ENCODE measurements at regions not wholly inside any gene's neighbourhood (a gene's known extent, or its start where the extent isn't known, plus 50 kb on each side); places are given as distances from the start of the nearest gene placed in this dataset.

- no peaks in the 10 kb centered on the region for H3K4me1 Mint-ChIP-seq
- H3K36me3 Mint-ChIP-seq, result no peaks in the 10 kb centered on the region
- H3K4me3 Mint-ChIP-seq, result no peak overlapping the region
- H3K4me2 ChIP-seq (replicated peaks; ENCODE audit: extremely low read depth, low read length, poor library complexity, severe bottlenecking), result no peak overlapping the region
- H3K27ac ChIP-seq (ENCODE audit: low read depth in 1 of 2, low read length in 2 of 2), result no peak overlapping the region
- intact Hi-C loops (cut with micrococcal nuclease), result no loop called here
- DNase-seq, result no peak
- H3K4me1 ChIP-seq (ENCODE audit: control insufficient read depth in 1 of 2, insufficient read depth in 2 of 2, low read length in 2 of 2), result no peaks in the 10 kb centered on the region
- WGBS (ENCODE audit: insufficient coverage), result 98% methylated on average over 5 of the region's 6 CpGs
- no peaks in the 10 kb centered on the region for H3K79me2 ChIP-seq (ENCODE audit: insufficient read depth, low read length)
- no peak overlapping the region for H2AFZ ChIP-seq (ENCODE audit: insufficient read depth, low read depth, low read length, poor library complexity, severe bottlenecking)
- no peaks in the 10 kb centered on the region for H4K20me1 ChIP-seq (ENCODE audit: insufficient read depth, low read length)
- no peaks in the 10 kb centered on the region for H3K36me3 ChIP-seq (replicated peaks in 1 of 2; ENCODE audit: control insufficient read depth in 1 of 2, insufficient read depth in 2 of 2, low read length in 2 of 2)
- H3K4me3 ChIP-seq (replicated peaks in 1 of 3; ENCODE audit: low read depth in 2 of 3, low read length in 3 of 3), result no peak overlapping the region
- no peak overlapping the region for H3K9ac ChIP-seq (ENCODE audit: insufficient read depth, low read length, poor library complexity, severe bottlenecking)
- H3K27me3 Mint-ChIP-seq (ENCODE audit: low read depth in 3 of 3), result no peaks in the 10 kb centered on the region
- no peak for TF ChIP-seq CTCF (IDR thresholded peaks at IDR 0.05)
- H3K9me3 ChIP-seq (replicated peaks in 1 of 2; ENCODE audit: control insufficient read depth in 1 of 2, insufficient read depth in 1 of 2, low read length in 2 of 2), result peaks cover 5 to 8% of the 10 kb centered on the region in 2 donors
- H3K9me3 Mint-ChIP-seq, result peaks cover 0 to 11% (median 2%) of the 10 kb centered on the region in 7 donors
- no peak overlapping the region for H3K27ac Mint-ChIP-seq
- no peaks in the 10 kb centered on the region for H3K27me3 ChIP-seq (ENCODE audit: control insufficient read depth in 2 of 2, insufficient read depth in 2 of 2, low read length in 2 of 2)
Measured at GRCh38 chr4:91935217-91935616, 368.5 kb upstream of the GRID2 start.

GRCh38 chr4:91936311-91936710 lies 367.5 kb upstream of the GRID2 start:
- no peak for DNase-seq
- H3K79me2 ChIP-seq (ENCODE audit: insufficient read depth, low read length), result no peaks in the 10 kb centered on the region
- H3K4me2 ChIP-seq (replicated peaks; ENCODE audit: extremely low read depth, low read length, poor library complexity, severe bottlenecking), result no peak overlapping the region
- no peaks in the 10 kb centered on the region for H3K36me3 Mint-ChIP-seq
- no peak overlapping the region for H3K4me3 ChIP-seq (replicated peaks in 1 of 3; ENCODE audit: low read depth in 2 of 3, low read length in 3 of 3)
- intact Hi-C loops (cut with micrococcal nuclease), result no loop called here
- H3K27me3 ChIP-seq (ENCODE audit: control insufficient read depth in 2 of 2, insufficient read depth in 2 of 2, low read length in 2 of 2), result no peaks in the 10 kb centered on the region
- no peaks in the 10 kb centered on the region for H3K4me1 ChIP-seq (ENCODE audit: control insufficient read depth in 1 of 2, insufficient read depth in 2 of 2, low read length in 2 of 2)
- H3K27ac Mint-ChIP-seq, result no peak overlapping the region
- H3K9ac ChIP-seq (ENCODE audit: insufficient read depth, low read length, poor library complexity, severe bottlenecking), result no peak overlapping the region
- peaks cover 5 to 8% of the 10 kb centered on the region in 2 donors for H3K9me3 ChIP-seq (replicated peaks in 1 of 2; ENCODE audit: control insufficient read depth in 1 of 2, insufficient read depth in 1 of 2, low read length in 2 of 2)
- no peak overlapping the region for H3K27ac ChIP-seq (ENCODE audit: low read depth in 1 of 2, low read length in 2 of 2)
- TF ChIP-seq CTCF (IDR thresholded peaks at IDR 0.05), result no peak
- H3K4me3 Mint-ChIP-seq, result no peak overlapping the region
- no peaks in the 10 kb centered on the region for H4K20me1 ChIP-seq (ENCODE audit: insufficient read depth, low read length)
- no peaks in the 10 kb centered on the region for H3K4me1 Mint-ChIP-seq
- no peak overlapping the region for H2AFZ ChIP-seq (ENCODE audit: insufficient read depth, low read depth, low read length, poor library complexity, severe bottlenecking)
- no CpG with 5 or more reads among the region's 3 CpGs for WGBS (ENCODE audit: insufficient coverage)
- H3K36me3 ChIP-seq (replicated peaks in 1 of 2; ENCODE audit: control insufficient read depth in 1 of 2, insufficient read depth in 2 of 2, low read length in 2 of 2), result no peaks in the 10 kb centered on the region
- no peaks in the 10 kb centered on the region for H3K27me3 Mint-ChIP-seq (ENCODE audit: low read depth in 3 of 3)
- peaks cover 0 to 8% (median 0%) of the 10 kb centered on the region in 7 donors for H3K9me3 Mint-ChIP-seq
